SK-N-DZ (cell line): ENCODE measurements at regions not wholly inside any gene's neighbourhood (a gene's known extent, or its start where the extent isn't known, plus 50 kb on each side); places are given as distances from the start of the nearest gene placed in this dataset.

Source experiments
- DNase-seq: peaks from one replicate; pipeline ENCODE4 v3.0.0-alpha.2; 2015; ENCODE audit warnings: low spot score

- no peak for DNase-seq
These were observed 1996.2 kb upstream of the FLRT2 start for GRCh38 chr14:83533734-83534133.

GRCh38 chr14:83534995-83535394, 1994.9 kb upstream of the FLRT2 start:
- no peak for DNase-seq

- DNase-seq = peak; percentile 66
These were observed 1994.5 kb upstream of the FLRT2 start for GRCh38 chr14:83535444-83535843.

- DNase-seq = no peak
These were observed 1988.8 kb upstream of the FLRT2 start for GRCh38 chr14:83541147-83541546.

GRCh38 chr14:83548061-83548839, 1981.7 kb upstream of the FLRT2 start:
- no peak for DNase-seq

- DNase-seq = no peak
These were observed 1973.9 kb upstream of the FLRT2 start for GRCh38 chr14:83556065-83556464.

- DNase-seq = no peak
These were observed 1973.0 kb upstream of the FLRT2 start for GRCh38 chr14:83556746-83557453.

GRCh38 chr14:83558946-83559345, 1971.0 kb upstream of the FLRT2 start:
- no peak for DNase-seq

GRCh38 chr14:83559721-83560120, 1970.2 kb upstream of the FLRT2 start:
- no peak for DNase-seq

- no peak for DNase-seq
These were observed 1968.7 kb upstream of the FLRT2 start for GRCh38 chr14:83561261-83561660.

GRCh38 chr14:83566567-83566966, 1963.4 kb upstream of the FLRT2 start:
- no peak for DNase-seq

GRCh38 chr14:83568141-83568540, 1961.8 kb upstream of the FLRT2 start:
- no peak for DNase-seq

- no peak for DNase-seq
These were observed 1954.6 kb upstream of the FLRT2 start for GRCh38 chr14:83575301-83575700.

- DNase-seq = no peak
These were observed 1946.7 kb upstream of the FLRT2 start for GRCh38 chr14:83583201-83583600.

GRCh38 chr14:83594874-83595273, 1935.1 kb upstream of the FLRT2 start:
- no peak for DNase-seq

GRCh38 chr14:83607682-83608081, 1922.3 kb upstream of the FLRT2 start:
- no peak for DNase-seq

GRCh38 chr14:83611491-83611890, 1918.5 kb upstream of the FLRT2 start:
- DNase-seq = no peak

GRCh38 chr14:83611906-83612390, 1918.0 kb upstream of the FLRT2 start:
- no peak for DNase-seq

- DNase-seq = peak; percentile 51
These were observed 1915.0 kb upstream of the FLRT2 start for GRCh38 chr14:83614956-83615355.

GRCh38 chr14:83624541-83624940, 1905.4 kb upstream of the FLRT2 start:
- DNase-seq = no peak

- no peak for DNase-seq
These were observed 1897.6 kb upstream of the FLRT2 start for GRCh38 chr14:83632375-83632774.

GRCh38 chr14:83638748-83639504, 1891.0 kb upstream of the FLRT2 start:
- DNase-seq = no peak
